ENCODE measurements at regions not wholly inside any gene's neighbourhood (a gene's known extent, or its start where the extent isn't known, plus 50 kb on each side); places are given as distances from the start of the nearest gene placed in this dataset.

GRCh38 chr1:218772575-218772974 is 401.1 kb upstream of the LYPLAL1 start:
- DNase-seq = no peak

GRCh38 chr1:218775501-218776021 is 398.1 kb upstream of the LYPLAL1 start:
- Histone ChIP-seq H4K8ac (ENCODE audit: low read length) (no peak overlapping the region), H4K91ac (ENCODE audit: low read length) (no peak overlapping the region), H2BK15ac (ENCODE audit: low read depth, poor library complexity, severe bottlenecking) (no peak overlapping the region), H3K4me1 (ENCODE audit: control insufficient read depth, insufficient read depth, low read depth, low read length) (no peaks in the 10 kb centered on the region), H3K4ac (ENCODE audit: low read depth in 1 of 2, low read length in 2 of 2) (no peak overlapping the region), H3K14ac (ENCODE audit: low read length in 2 of 2) (no peak overlapping the region), H3K9ac (ENCODE audit: low read length) (no peak overlapping the region), H3K27me3 (ENCODE audit: control insufficient read depth in 1 of 2, insufficient read depth in 1 of 2, low read length in 2 of 2) (no peaks in the 10 kb centered on the region), H2AFZ (ENCODE audit: low read depth, low read length) (no peak overlapping the region), H3K79me1 (replicated peaks; ENCODE audit: low read length, poor library complexity, severe bottlenecking) (no peaks in the 10 kb centered on the region), H3K18ac (ENCODE audit: low read depth in 1 of 2, low read length in 2 of 2) (no peak overlapping the region), H2BK12ac (ENCODE audit: low read length in 2 of 2) (no peak overlapping the region), H3K4me3 (ENCODE audit: insufficient read depth in 1 of 2, low read depth in 1 of 2, low read length in 2 of 2) (no peak overlapping the region), H3K23ac (ENCODE audit: low read length in 2 of 2) (no peak overlapping the region), H2AK5ac (ENCODE audit: low read length, severe bottlenecking) (no peak overlapping the region), H3K9me3 (ENCODE audit: control insufficient read depth, low read length) (no peaks in the 10 kb centered on the region), H3K4me2 (ENCODE audit: low read length, poor library complexity, severe bottlenecking) (no peak overlapping the region), H2BK120ac (ENCODE audit: low read depth, low read length) (no peak overlapping the region), H3K27ac (ENCODE audit: low read length, poor library complexity, severe bottlenecking) (no peak overlapping the region), H3K36me3 (ENCODE audit: control insufficient read depth in 1 of 2, insufficient read depth in 2 of 2, low read depth in 1 of 2, low read length in 2 of 2) (no peaks in the 10 kb centered on the region), H2BK5ac (ENCODE audit: low read depth, low read length, poor library complexity, severe bottlenecking) (no peak overlapping the region)
- peak; percentile 36 for DNase-seq
- WGBS = 85% methylated on average over 2 of the region's 4 CpGs

More at GRCh38 chr1:218772575-218772974, 401.1 kb upstream of the LYPLAL1 start:
- Histone ChIP-seq H3K4ac (ENCODE audit: low read depth in 1 of 2, low read length in 2 of 2) (no peak overlapping the region), H3K4me2 (ENCODE audit: low read length, poor library complexity, severe bottlenecking) (no peak overlapping the region), H3K27ac (ENCODE audit: low read length, poor library complexity, severe bottlenecking) (no peak overlapping the region), H3K36me3 (ENCODE audit: control insufficient read depth in 1 of 2, insufficient read depth in 2 of 2, low read depth in 1 of 2, low read length in 2 of 2) (no peaks in the 10 kb centered on the region), H2BK15ac (ENCODE audit: low read depth, poor library complexity, severe bottlenecking) (no peak overlapping the region), H2BK12ac (ENCODE audit: low read length in 2 of 2) (no peak overlapping the region), H3K23ac (ENCODE audit: low read length in 2 of 2) (no peak overlapping the region), H2BK120ac (ENCODE audit: low read depth, low read length) (no peak overlapping the region), H3K9ac (ENCODE audit: low read length) (peak overlapping the region; percentile 41), H2AFZ (ENCODE audit: low read depth, low read length) (no peak overlapping the region), H2AK5ac (ENCODE audit: low read length, severe bottlenecking) (no peak overlapping the region), H2BK5ac (ENCODE audit: low read depth, low read length, poor library complexity, severe bottlenecking) (no peak overlapping the region), H3K4me3 (ENCODE audit: insufficient read depth in 1 of 2, low read depth in 1 of 2, low read length in 2 of 2) (no peak overlapping the region), H3K18ac (ENCODE audit: low read depth in 1 of 2, low read length in 2 of 2) (no peak overlapping the region), H3K14ac (ENCODE audit: low read length in 2 of 2) (no peak overlapping the region), H3K4me1 (ENCODE audit: control insufficient read depth, insufficient read depth, low read depth, low read length) (no peaks in the 10 kb centered on the region), H3K27me3 (ENCODE audit: control insufficient read depth in 1 of 2, insufficient read depth in 1 of 2, low read length in 2 of 2) (no peaks in the 10 kb centered on the region), H3K79me1 (replicated peaks; ENCODE audit: low read length, poor library complexity, severe bottlenecking) (no peaks in the 10 kb centered on the region), H3K9me3 (ENCODE audit: control insufficient read depth, low read length) (no peaks in the 10 kb centered on the region), H4K8ac (ENCODE audit: low read length) (no peak overlapping the region), H4K91ac (ENCODE audit: low read length) (no peak overlapping the region)
- WGBS = 92% methylated on average over 6 of the region's 6 CpGs

DNA sequence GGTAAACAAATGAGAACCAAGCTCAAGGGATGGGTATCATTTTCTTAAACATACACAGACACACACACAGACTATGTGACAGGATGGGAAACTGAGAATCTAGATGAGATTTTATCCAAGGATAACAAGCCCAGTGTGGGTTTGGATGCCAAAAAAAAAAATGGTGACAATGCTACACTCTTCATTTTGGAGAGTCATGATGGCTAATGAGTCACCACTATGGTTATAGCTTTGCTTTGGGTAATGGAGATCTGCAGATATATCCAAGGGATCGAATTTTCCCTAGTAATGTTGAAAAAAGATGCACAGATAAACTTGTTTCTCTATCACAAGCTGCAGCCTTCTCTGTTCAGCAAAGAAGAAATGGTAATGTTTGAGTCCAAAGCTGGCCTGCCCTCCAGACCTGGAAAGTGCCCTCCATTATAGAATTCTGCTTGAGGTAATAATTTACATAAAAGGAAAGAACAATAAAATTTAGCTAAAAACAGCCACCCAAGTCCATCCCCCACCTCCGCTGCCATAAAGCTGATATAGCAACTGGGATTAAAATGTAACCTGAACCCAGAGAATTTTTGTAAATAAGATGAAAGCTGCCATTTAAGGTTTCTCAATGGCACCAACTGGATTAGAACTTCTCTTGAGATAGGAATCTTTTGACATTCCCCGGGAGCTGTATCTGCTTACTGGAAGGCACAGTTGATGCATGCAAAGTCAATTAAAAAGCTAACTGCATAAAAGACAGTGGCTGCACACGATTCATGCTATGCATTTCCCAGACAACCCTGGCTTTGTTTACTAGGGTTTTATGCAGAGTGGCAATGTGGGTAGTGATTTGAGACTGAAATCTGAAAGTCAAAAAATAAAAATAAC is 395.2 kb upstream of the LYPLAL1 start:
- Histone ChIP-seq H4K91ac (ENCODE audit: low read length) (no peak overlapping the region), H3K4me1 (ENCODE audit: control insufficient read depth, insufficient read depth, low read depth, low read length) (no peaks in the 10 kb centered on the region), H3K9ac (ENCODE audit: low read length) (no peak overlapping the region), H3K79me1 (replicated peaks; ENCODE audit: low read length, poor library complexity, severe bottlenecking) (no peaks in the 10 kb centered on the region), H3K36me3 (ENCODE audit: control insufficient read depth in 1 of 2, insufficient read depth in 2 of 2, low read depth in 1 of 2, low read length in 2 of 2) (no peaks in the 10 kb centered on the region), H3K9me3 (ENCODE audit: control insufficient read depth, low read length) (no peaks in the 10 kb centered on the region), H2BK120ac (ENCODE audit: low read depth, low read length) (no peak overlapping the region), H2AFZ (ENCODE audit: low read depth, low read length) (no peak overlapping the region), H4K8ac (ENCODE audit: low read length) (no peak overlapping the region), H2BK12ac (ENCODE audit: low read length in 2 of 2) (no peak overlapping the region), H2BK5ac (ENCODE audit: low read depth, low read length, poor library complexity, severe bottlenecking) (no peak overlapping the region), H3K27me3 (ENCODE audit: control insufficient read depth in 1 of 2, insufficient read depth in 1 of 2, low read length in 2 of 2) (no peaks in the 10 kb centered on the region), H3K23ac (ENCODE audit: low read length in 2 of 2) (no peak overlapping the region), H3K4me3 (ENCODE audit: insufficient read depth in 1 of 2, low read depth in 1 of 2, low read length in 2 of 2) (no peak overlapping the region), H3K4ac (ENCODE audit: low read depth in 1 of 2, low read length in 2 of 2) (no peak overlapping the region), H2BK15ac (ENCODE audit: low read depth, poor library complexity, severe bottlenecking) (no peak overlapping the region), H2AK5ac (ENCODE audit: low read length, severe bottlenecking) (no peak overlapping the region), H3K18ac (ENCODE audit: low read depth in 1 of 2, low read length in 2 of 2) (no peak overlapping the region), H3K4me2 (ENCODE audit: low read length, poor library complexity, severe bottlenecking) (no peak overlapping the region), H3K14ac (ENCODE audit: low read length in 2 of 2) (no peak overlapping the region), H3K27ac (ENCODE audit: low read length, poor library complexity, severe bottlenecking) (no peak overlapping the region)
- WGBS = 74% methylated on average over 1 of the region's 4 CpGs
- DNase-seq = no peak

DNA sequence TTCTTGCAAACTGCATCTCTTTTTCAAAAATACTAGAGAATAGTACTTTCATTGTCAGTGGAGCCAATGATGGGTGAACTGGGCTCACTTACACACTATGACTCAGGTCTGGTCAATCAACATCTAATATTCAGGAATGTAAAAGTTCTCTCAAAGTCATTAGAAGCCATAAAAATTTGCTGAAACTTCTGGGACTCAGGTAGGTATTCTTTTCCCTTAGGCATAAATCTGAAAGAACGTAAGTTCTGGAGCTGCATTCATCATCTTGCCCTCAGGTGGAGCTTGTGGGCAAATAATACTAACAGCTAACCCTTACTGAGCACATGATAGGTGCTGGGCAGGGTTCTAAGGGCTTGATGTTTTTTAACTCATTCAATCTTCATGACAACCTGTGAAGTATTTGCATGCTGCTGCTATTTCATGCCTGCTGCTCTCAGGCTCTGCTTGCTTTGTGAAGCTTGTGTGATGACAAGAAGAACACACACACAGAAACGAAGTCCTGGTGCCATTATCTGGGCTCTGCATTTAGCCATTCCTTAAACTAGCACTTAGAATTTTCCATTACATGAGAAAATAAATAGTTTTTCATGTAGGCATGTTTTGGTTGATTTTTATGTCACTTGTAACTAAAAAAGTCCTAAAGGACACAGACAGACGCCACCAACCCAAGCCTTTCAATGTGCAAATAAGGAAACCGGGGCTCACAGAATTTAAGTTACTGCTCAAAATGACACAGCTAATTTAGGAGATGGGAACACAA is 394.2 kb upstream of the LYPLAL1 start:
- Histone ChIP-seq H3K4ac (ENCODE audit: low read depth in 1 of 2, low read length in 2 of 2) (no peak overlapping the region), H3K23ac (ENCODE audit: low read length in 2 of 2) (no peak overlapping the region), H3K4me2 (ENCODE audit: low read length, poor library complexity, severe bottlenecking) (no peak overlapping the region), H3K4me1 (ENCODE audit: control insufficient read depth, insufficient read depth, low read depth, low read length) (no peaks in the 10 kb centered on the region), H2AK5ac (ENCODE audit: low read length, severe bottlenecking) (no peak overlapping the region), H2BK12ac (ENCODE audit: low read length in 2 of 2) (no peak overlapping the region), H4K8ac (ENCODE audit: low read length) (no peak overlapping the region), H4K91ac (ENCODE audit: low read length) (no peak overlapping the region), H3K36me3 (ENCODE audit: control insufficient read depth in 1 of 2, insufficient read depth in 2 of 2, low read depth in 1 of 2, low read length in 2 of 2) (no peaks in the 10 kb centered on the region), H2AFZ (ENCODE audit: low read depth, low read length) (no peak overlapping the region), H2BK5ac (ENCODE audit: low read depth, low read length, poor library complexity, severe bottlenecking) (no peak overlapping the region), H3K9ac (ENCODE audit: low read length) (no peak overlapping the region), H3K4me3 (ENCODE audit: insufficient read depth in 1 of 2, low read depth in 1 of 2, low read length in 2 of 2) (no peak overlapping the region), H2BK15ac (ENCODE audit: low read depth, poor library complexity, severe bottlenecking) (no peak overlapping the region), H3K27ac (ENCODE audit: low read length, poor library complexity, severe bottlenecking) (peak overlapping the region; percentile 3), H3K79me1 (replicated peaks; ENCODE audit: low read length, poor library complexity, severe bottlenecking) (no peaks in the 10 kb centered on the region), H3K27me3 (ENCODE audit: control insufficient read depth in 1 of 2, insufficient read depth in 1 of 2, low read length in 2 of 2) (no peaks in the 10 kb centered on the region), H3K18ac (ENCODE audit: low read depth in 1 of 2, low read length in 2 of 2) (peak overlapping the region in 1 of 2 experiments; percentile 11), H2BK120ac (ENCODE audit: low read depth, low read length) (no peak overlapping the region), H3K9me3 (ENCODE audit: control insufficient read depth, low read length) (no peaks in the 10 kb centered on the region), H3K14ac (ENCODE audit: low read length in 2 of 2) (no peak overlapping the region)
- 82% methylated on average over 3 of the region's 4 CpGs for WGBS
- DNase-seq = no peak

Data from mesenchymal stem cell (in vitro differentiated cells and primary cell).